ENCODE measurements at regions not wholly inside any gene's neighbourhood (a gene's known extent, or its start where the extent isn't known, plus 50 kb on each side); places are given as distances from the start of the nearest gene placed in this dataset.

DNA sequence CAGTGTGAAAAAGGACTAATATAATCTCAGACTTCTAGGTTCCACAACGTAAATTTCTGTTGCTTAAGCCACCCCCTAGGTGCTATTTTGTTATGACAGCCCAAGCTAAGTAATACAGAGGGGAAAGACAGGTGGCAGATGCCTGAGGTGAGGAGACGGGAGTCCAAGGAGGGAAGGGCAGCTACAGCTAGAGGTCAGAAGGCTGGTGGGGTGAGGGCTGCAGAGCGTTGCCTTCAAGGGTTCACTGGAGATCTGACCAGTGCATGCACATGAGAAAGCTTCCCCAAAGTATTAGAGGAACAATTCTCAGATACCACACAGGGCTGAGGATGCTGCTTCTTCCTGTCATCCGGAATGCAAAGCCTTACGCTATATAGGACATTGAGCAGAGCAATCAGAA, 104.7 kb upstream of the IRX4 start:
- DNase-seq (ENCODE audit: low spot score) = peak; percentile 2

DNA sequence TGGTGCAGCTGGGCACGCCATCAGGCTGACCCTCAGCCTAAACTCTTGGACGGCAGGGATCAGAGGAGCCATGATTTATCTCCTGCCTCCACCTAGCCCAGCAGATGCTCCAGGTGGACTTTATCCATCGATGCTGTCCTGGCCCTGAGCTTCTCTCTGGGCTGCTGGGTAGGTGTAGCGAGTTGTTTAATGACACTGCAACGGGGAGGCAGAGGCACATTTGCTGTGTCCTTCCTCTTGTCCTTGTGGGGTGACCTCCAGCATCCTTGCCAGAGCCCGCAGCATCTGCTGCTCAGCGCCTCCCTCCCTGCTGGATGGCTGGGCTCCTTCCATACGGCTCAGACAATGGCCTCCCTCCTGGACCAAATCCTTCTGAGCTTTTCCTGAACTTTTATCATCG, 103.1 kb upstream of the IRX4 start:
- peak; percentile 3 for DNase-seq (ENCODE audit: low spot score)

DNA sequence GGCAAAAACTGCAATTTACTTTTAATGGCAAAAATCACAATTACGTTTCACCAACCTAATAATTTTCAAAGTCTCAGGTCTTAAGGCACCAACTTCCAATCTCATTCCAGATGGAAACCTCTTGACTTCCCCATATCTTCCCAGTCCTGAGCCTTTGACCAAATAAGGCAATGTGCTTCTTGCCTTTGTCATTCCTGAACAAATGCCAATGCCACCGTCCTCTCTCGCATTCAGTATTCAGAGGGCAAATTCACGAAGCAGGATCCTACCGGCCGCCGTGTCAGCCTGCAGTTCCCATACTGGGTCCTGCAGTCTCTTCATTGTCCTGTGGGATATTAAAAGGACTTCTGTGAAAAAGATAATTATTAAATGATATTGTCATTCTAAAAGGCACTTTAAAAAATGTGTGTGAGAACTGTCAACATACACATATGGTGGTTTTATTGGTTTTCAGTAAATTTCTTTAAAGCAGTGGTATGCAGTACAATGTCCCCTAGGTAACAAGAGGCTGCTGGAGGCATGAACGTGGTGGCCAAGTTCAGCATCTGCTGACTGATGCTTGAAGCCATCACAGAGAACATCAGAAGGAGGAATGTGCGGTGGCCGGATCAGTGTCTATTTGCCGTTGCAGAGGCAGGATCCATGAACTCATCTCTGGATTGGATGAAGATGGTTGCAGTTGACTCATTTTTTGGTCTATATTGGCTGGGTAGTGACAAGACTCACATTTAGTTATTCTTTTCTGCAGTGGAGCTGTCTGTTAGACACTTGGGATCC, 101.4 kb upstream of the IRX4 start:
- peak; percentile 4 for DNase-seq (ENCODE audit: low spot score)

- DNase-seq (ENCODE audit: low spot score) = peak; percentile 2
These were observed 100.7 kb upstream of the IRX4 start for GRCh38 chr5:1983401-1983800.

DNA sequence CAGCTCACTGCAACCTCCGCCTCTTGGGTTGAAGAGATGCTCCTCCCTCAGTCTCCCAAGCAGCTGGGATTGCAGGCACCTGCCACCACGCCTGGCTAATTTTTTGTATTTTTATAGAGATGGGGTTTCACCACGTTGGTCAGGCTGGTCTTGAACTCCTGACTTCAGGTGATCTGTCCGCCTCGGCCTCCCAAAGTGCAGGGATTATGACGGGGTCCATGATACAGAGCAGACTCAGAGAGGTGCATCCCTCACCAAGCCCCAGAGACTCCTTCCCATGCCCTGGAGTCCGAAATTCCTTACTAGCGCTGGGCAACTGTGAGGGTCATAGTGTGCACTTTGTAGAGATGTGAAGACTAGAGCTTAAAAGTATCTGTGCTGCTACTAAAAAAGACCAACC, 99.8 kb upstream of the IRX4 start:
- peak; percentile 4 for DNase-seq (ENCODE audit: low spot score)

DNA sequence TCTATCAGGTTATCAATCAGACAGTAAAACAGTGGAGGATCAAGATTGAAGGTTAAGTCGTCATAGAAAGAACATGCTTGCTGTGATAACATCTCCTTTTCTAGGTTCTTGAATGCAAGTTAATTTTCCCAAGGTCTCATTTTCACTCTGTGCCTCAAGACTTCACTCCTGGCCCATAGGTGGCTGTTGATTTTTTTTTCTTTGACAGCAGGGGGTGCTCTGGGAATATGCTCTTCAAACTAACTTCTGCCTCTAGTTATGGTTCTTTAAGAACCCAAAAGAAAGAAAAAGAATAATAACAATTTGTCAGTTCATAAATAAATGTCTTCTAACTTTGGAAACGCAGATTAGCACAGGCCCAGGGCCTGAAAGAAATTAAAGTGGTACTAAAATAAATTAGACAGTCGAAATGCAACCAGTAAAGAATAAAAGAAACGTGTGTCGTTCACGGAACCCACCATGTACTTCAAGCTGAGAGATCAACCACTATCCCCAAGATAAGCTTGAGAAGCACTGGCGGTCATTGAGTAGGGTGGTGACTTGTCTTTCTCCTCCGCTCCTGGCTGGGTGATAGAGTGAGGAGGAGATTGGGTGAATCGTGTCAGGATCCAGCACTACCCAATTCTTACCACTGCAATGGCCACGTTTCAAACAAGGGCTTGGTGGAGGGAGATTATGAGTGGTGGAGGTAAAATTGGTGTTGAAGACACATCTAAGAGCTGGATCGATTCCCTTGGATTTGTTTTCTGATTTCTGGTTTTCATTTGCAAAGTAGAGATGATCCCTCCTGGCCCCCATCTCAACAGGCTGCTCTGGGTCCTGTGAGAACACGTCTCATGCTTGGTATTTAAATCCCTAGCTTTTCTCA, 93.4 kb upstream of the IRX4 start:
- DNase-seq (ENCODE audit: low spot score) = no peak

DNA sequence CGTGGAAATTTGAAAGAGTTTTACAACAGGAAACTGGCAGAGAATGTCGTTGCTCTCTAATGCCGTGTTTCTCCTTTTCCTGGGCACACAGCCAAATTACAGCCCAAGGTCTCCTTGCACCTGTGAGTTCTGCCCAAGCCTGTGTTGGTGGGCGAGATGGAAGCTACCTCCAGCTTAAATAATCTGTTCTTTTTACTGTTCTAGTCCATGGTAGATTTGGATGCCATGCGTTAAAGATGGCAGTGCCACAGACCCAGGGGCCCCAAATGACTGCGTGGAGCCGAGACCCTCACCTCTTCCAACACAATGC, 92.6 kb upstream of the IRX4 start:
- DNase-seq (ENCODE audit: low spot score) = no peak

- peak; percentile 7 for DNase-seq (ENCODE audit: low spot score)
These were observed 92.0 kb upstream of the IRX4 start for GRCh38 chr5:1974501-1975405.

DNA sequence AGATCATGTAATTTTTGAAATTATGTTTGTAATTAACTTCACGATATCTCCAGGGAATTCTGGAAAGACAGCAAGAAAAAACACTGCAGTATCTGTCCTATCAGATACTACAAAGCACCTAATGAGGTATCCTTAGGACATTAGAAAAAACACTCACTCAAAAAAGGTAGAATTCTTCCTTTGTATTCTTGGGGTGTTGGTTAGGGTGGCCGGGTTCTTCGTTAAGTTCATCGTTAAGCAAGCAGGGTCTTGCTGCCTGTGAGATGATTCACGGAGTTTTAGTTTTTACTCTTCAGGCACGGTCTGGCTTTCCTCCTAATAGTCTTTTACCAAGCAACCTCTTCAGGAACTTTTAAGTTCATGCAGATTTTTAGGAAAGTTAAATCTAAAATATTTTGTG, 91.4 kb upstream of the IRX4 start:
- no peak for DNase-seq (ENCODE audit: low spot score)

DNA sequence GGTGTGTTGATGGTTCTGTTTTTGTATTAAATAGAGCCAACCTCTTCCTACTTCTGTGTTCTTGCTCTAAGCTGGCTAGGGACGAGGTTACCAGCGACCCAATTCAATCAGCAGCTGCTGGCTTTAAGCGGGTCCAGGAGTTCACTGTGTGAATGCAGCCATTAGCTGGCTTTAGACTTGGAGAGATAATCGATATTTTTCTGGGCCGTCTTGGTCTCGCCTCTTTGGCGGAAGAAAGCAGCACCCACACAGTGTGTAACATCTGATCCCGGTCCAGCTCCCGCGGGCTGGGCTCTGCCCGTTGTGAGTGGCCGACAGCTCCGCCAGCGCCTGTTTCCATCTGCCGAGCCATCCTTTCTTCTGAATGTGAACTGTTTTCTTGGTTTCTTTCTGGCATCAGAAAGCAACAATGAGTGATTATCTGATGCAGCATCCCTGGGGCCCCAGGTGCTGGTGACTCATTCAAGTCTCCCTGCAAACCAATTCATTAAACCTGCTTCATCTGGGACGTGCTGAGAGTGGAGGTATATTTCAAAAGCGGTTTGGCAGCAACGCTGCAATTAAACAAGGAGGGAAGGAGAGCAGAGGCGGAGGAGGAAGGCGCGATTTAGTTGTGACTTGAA, 90.8 kb upstream of the IRX4 start:
- DNase-seq (ENCODE audit: low spot score) = no peak

DNA sequence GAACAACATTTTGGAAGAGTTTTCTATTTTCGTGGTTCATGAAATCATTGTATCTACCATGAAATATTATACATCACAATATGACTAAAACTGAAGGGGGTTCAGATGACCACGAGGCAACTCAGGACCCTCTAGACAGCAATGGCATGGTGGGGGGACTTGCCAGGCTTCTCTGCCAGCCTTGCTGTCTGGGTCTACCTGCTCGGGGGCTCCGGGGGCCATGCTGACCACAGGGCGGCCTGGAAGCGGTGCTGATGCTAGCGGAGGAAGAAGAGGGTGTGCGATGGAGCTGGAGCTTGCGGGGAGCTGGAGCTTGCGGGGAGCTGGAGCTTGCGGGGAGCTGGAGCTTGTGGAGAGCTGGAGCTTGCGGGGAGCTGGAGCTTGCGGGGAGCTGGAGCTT, 89.2 kb upstream of the IRX4 start:
- DNase-seq (ENCODE audit: low spot score) = peak; percentile 2

DNA sequence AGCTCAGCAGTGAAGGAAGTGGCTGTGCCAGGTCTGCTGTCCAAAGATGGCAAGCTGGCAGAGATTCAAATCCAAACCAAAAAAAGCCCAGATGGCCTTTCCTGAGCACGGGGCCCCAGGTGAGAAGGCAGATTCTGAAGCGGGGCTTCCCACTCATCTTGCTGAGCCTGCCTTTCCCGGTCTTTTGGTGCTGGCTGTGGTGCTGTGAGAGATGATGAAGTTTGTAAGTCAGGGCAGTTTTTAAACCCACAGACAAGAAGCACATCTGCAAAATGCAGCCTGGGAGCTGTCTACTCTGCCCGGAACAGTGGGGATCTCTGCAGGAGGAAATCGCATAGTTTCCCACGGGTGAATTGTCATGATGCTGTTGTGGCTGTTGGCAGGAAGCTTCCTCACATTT, 85.0 kb upstream of the IRX4 start:
- no peak for DNase-seq (ENCODE audit: low spot score)

GRCh38 chr5:1966461-1966860, 83.7 kb upstream of the IRX4 start:
- DNase-seq (ENCODE audit: low spot score) = no peak

DNA sequence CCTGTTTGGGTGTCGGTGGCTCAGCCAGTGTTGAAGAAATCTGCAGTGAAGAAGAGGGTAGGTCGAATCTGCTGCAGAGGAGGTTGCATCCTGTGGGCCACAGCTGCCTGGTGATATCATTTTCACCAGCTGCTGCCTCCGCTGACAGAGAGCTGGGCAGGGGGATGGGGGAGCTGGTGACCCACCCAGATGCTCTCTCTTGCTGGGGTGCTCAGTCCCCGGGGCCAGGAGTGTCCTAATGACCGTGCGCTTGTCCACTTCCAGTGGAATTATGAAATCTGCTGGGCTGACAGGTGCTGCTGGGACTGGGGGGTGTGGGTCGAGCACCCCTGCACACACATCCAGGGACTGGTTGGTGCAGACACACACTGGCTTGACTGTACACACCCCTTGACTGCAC, 83.2 kb upstream of the IRX4 start:
- DNase-seq (ENCODE audit: low spot score) = no peak

DNA sequence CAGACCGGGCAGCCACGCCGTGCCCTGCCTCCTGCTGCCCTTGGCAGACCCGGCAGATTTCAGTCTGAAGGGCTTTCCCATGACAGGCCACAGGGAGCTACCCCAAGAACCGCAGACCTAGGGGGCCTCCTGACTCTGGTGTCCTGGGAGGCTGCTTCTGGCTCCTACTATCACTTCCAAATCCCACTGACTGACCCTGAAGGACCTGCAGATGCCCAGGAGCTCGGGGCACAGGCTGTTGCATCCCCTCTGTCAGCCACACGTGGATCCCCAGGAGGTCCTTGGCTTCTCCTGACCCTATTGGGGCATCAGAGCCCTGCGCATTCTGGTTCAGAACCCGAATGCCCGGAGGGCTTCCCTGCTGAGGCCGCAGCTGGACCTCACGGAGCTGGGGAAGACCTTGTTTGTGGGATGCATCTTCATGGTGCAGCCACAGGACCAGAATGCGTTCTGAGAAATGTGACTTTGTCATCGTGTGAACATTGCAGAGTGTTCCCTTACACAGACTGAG, 81.3 kb upstream of the IRX4 start:
- DNase-seq (ENCODE audit: low spot score) = no peak

- no peak for DNase-seq (ENCODE audit: low spot score)
These were observed 80.6 kb upstream of the IRX4 start for GRCh38 chr5:1963358-1963757.

- DNase-seq (ENCODE audit: low spot score) = no peak
These were observed 80.1 kb upstream of the IRX4 start for GRCh38 chr5:1962619-1963355.

DNA sequence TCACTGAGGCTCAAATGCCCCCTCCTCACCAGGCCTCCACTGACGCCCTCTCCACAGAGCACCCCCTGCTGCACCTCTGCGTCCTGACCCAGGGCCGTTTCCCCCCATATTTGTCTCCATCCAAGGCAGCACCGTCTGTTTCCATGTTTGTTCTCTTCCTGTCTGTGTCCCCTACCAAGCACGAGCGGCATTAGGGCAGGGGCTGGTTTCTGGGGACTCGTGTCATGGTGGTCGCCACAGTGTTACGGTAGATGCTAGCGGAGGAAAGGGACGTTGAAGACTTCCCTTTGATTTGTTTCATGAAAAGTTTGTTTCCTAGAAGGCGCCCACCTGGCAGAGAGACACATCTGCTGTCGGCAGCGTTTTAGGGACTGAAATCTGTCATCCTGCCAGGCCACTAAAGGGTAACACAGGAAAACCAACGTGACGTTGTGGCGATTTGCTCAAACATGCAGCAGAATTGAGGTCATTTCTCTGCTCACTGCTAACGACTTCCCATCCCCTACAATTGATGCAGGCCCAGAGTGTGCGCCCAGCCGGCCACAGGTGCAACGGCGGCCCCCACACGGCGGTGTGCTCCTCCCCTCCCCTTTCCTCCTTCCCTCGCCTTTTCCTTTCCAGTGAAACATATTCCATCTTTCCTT, 79.3 kb upstream of the IRX4 start:
- DNase-seq (ENCODE audit: low spot score) = no peak

DNA sequence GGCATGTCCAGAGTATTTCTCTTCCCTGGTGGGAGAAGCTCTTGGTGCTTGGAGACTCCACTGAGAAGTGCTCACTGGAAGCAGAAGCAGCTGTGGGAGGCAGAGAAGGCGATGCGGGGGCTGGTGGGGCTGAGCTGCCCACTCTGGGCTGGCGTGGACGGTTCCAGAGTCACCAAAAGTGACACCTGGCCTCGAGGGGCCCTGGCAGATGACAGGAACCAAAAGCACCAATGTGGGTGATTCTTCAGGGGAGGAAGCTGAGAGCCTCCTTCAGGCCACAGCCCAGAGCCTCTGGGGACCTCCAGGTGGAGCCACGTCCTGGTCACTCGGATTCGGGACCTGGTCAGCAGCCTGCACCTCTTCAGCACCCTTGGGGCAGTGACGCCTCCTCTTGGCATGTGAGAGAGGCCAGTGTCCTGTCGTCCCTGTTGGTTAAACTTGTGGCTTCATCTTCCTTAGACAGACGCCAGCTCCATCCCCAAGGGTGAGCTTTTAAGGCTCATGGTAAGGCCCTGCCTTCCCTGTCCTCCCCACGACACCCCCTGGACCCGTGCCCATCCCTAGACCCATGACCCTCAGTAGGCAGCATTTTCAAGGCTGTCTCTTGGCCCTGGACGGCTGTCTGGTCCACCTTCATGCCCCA, 78.7 kb upstream of the IRX4 start:
- no peak for DNase-seq (ENCODE audit: low spot score)
